CD4-positive, alpha-beta T cell treated with Interferon alpha-2 for 1 hour (primary cell): ENCODE measurements at regions not wholly inside any gene's neighbourhood (a gene's known extent, or its start where the extent isn't known, plus 50 kb on each side); places are given as distances from the start of the nearest gene placed in this dataset.

Source experiments
- DNase-seq, 2 donors: peaks; one replicate each; pipeline ENCODE4 v3.0.0-alpha.2; 2020 to 2022

- peak in 1 of 2 donors; percentile 4 for DNase-seq
Observed at GRCh38 chr13:24052547-24053518, 107.7 kb upstream of the SPATA13 start.

DNA sequence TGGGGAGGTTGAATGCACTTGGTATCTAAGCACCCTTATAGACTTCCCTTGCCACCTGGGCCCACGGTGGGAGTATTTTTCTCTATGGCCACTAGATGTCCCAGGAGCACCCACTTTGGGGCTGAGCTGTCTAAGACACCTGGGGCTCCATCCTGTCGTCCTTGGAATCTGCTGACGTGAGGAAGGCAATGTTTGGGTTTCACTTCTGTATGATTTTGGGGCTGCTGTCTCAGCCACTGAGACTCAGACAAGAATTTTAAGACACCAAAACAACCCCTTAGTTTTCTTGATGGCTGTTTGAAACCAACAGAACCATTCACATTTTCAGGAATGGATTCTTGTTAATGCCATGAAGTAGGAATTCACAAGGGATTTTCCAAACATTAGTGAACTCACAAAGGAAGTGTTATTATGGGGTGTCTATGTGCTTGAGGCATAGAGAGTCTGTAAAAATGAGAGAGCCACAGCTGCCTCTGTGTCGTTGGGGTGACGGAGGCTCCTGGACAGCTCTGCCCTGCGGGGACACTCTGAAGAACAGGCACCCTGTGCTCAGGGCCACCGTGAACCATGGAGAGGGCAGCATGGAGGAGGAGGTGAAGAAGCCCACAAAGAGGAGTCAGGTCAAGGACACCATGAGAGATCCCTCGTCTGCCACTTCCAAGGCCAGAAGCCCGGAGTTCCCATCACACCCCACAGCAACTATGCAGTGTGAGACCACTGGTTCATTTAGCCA, 106.8 kb upstream of the SPATA13 start:
- peak; percentile 55 to 74 for DNase-seq

DNA sequence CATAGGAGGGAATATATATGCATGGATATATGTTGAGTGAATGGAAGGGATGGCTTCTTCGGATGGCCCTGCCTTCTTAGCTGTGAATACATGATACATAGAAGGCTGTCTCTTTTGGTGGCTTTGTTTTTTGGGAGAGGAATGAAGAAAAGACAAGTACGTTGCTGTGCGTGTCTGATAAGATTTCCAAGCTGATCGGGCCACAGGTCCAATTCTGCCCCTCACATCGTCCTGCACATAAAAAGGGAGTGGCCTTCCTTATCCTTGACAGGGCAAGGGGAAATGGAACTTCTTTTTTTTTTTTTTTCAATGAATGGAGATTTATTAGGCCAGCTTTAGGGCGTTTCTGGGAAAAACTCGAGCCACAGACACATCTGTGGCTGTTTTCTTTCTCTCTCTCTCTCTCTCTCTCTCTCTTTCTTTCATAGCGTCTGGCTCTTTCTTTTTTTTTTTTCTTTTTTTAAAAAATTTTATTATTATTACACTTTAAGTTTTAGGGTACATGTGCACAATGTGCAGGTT, 103.8 kb upstream of the SPATA13 start:
- DNase-seq, result no peak

DNA sequence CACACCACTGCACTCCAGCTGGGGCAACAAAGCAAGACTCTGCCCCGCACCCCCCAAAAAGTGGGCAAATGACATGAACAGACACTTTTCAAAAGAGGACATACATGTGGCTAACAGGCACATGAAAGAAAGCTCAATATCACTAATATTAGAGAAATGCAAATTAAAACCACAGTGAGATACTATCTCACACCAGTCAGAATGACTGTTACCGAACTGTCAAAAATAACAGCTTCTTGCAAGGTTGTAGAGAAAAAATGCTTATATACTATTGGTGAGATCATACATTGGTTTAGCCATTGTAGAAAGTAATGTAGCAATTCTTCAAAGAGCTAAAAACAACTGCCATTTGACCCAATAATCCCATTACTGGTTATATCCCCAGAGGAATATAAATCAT, 99.5 kb upstream of the SPATA13 start:
- DNase-seq, result no peak

- DNase-seq, result no peak
Observed at GRCh38 chr13:24063281-24063877, 97.1 kb upstream of the SPATA13 start.

DNA sequence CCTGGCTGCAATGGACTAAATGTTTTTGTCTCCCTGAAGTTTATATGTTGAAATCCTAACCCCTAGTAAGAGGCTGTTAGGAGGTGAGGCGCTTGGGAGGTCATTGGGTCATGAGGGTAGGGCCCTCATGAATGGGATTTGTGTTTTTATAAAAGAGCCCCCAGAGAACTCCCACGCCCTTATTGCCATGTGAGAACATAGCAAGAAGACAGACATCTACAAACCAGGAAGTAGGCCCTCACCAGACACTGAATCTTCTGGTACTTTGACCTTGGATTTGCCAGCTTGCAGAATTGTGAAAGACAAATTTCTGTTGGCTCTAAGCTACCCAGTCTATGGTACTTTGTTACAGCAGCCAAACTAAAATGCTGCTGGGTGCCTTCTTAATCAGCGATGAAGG, 96.1 kb upstream of the SPATA13 start:
- DNase-seq, result no peak

DNA sequence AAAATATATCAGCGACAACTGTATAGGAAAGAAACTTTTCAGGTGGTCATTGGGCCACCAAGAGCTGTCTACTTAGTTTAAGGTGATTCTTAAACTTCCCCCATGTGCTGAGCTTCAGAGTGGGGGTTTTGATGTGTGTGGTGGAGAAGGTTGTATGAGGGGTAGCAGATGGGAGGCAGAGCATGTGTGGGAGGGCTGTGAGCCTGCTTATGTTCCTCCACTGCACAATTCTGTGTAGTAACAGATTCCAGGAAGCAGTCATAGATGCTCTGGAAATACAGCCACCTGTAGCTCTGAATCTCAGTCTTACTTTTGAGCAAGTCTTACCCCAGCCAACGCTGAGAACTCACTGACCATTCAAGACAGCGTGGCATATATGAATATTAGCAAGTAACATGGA, 95.3 kb upstream of the SPATA13 start:
- no peak for DNase-seq

GRCh38 chr13:24066405-24067295, 93.9 kb upstream of the SPATA13 start:
- DNase-seq, result no peak

DNA sequence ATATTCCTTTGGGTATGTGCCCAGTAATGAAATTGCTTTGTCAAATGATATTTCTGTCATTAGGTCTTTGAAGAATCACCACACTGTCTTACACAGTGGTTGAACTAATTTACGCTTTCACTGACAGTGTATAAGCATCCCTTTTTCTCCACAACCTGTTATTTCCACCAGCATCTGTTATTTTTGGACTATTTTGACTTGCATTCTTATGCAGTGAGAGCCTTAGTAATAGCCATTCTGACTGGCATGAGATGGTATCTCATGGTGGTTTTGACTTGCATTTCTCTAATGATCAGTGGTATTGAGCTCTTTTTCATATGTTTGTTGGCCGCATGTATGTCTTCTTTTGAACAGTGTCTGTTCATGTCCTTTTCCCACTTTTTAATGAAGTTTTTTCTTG, 92.0 kb upstream of the SPATA13 start:
- DNase-seq, result no peak

DNA sequence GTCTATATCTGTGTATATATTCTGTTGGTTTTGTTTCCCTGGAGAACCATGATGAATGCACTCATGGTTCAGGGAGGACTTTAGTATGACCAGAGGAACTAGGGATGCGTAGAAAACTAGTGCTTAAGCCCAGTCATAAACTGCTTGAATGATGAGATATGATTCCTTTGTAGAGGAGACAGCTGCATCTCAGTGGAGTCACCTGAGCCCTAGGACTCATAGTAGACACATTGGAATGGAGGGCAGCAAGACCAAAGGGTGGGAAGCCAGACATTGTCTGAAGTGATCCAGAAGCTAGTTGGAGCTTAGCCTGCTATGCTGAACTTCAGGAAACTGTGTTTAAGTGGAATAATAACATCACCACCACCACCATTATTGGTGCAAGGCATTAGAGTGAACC, 89.5 kb upstream of the SPATA13 start:
- DNase-seq, result no peak

- no peak for DNase-seq
Observed at GRCh38 chr13:24071423-24072075, 89.0 kb upstream of the SPATA13 start.

DNA sequence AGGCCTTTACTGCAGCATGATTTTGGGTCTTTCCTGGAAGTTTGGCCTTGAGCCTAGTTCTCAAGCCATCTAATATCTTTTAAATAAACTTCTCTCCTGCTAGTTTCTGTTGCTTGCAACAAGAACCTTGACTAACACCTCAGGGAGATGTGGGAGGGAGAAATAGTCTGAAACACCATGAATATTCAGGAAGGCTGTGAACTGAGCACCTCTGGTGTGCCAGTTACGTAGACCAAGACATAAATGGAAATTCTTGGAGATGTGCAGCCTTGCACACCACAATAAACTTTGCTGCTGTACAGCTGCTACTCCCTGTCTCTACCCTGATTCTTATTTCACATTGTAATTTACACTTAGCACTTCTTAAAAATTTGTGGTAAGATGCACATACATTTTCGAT, 86.9 kb upstream of the SPATA13 start:
- no peak for DNase-seq

- DNase-seq, result no peak
Observed at GRCh38 chr13:24074678-24075077, 85.8 kb upstream of the SPATA13 start.

DNA sequence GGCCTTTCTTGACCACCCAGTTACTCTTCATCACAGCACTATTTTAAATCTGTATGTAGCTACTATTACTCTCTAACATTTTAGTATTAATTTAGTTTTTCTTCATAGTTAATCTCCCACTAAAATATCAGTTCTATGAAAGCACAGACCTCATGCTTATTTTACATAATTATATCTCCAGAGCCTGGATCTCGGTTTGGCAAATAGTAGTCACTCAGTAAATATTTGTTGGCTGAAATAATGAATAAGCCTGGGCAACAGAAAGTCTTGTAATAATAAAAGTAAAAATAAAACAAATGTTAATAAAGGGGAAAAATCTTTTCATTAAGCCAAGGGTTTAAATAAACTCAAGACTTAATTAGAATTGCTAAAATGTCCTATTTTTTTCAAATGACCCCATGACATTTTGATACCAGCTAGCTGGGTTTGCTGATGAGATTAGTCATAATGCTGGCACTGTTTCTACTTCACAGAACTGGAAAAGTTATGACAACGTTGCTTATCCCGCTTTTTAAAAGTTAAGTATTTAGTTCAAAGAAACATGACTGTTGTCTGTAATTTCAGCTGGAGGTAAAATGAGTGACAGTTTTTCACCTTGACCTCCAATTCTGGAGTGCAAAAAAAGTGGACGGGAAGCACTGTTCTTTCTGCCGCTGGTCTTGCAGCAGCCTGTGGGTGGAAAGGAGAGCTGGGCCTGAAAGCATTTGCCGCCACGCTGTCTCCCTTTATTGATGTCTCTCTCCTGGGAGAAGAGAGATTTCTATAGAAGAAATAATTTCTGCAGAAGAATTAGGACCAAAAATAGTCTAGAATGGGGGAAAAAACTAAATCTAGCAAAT, 85.2 kb upstream of the SPATA13 start:
- no peak for DNase-seq

DNA sequence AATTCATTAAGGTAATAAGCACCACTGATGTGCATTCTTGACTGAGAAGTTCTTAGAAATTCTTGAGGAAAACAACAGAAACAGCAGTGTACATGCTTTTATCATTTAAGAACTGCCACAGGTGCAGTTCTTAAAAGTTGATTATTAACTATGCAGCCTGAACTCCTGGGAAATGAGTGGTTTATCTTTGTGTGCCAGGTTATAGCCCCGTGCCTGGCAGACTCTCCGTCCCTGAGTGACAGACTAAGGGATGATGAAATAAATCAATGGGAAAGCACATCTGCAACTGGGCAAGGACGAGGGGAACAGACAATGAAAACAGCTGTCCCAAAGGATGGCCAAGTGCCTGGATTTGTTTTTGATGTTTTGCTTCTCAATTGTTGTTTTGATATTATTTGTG, 84.4 kb upstream of the SPATA13 start:
- DNase-seq, result no peak

GRCh38 chr13:24076636-24077035, 83.9 kb upstream of the SPATA13 start:
- no peak for DNase-seq

- DNase-seq, result no peak
Observed at GRCh38 chr13:24080134-24080533, 80.4 kb upstream of the SPATA13 start.

DNA sequence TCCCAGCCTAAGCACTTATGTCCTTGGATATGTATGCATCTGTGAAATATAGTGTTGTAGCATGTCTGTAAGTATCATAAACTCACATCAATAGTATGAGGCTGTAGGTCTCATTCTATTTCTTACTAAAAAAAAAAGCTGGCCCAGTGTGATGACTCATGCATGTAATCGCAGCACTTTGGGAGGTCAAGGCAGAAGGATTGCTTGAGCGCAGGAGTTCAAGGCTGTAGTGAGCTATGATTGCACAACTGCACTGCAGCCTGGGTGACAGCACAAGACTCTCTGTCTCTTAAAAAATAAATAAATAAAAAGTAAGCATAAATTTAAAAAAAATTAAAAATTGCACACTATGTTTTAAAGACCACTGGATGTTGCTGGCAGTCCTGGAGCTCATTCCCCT, 79.1 kb upstream of the SPATA13 start:
- no peak for DNase-seq

GRCh38 chr13:24083141-24083540, 77.4 kb upstream of the SPATA13 start:
- no peak for DNase-seq

DNA sequence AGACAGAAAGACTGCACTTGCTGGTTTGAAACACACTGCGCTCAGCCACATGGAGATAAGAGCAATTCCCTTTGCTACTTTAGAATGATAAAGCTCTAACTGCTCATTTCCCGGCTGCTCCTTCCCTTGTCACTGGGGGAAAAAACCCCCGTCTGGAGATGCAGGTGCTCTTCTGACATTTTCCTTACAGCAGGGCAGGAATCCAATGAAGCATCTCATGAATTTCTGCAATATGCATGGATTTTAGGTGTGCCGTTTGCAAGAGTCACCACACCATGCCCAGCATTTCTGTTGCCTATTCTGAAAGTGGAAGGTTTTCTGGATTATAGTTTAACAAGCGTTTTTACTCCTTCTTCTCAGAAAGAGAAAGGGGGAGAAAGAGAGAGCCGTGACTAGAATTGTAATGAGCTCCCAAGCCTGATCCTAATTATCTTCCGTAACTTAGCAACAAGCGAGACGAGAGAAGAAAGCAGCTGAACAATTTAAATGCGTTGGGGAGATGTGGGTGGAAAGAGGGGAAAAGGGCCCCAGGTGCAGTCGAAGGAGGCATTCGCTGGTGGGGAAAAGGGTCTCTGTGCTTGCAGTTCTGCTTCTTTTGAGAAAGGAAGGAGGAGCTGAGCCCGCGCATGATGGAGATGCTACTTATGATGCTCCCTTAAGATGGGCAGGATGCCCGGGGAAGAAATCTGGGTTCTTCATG, 76.6 kb upstream of the SPATA13 start:
- DNase-seq, result no peak
